Epithelial cell of proximal tubule (primary cell): ENCODE measurements at regions not wholly inside any gene's neighbourhood (a gene's known extent, or its start where the extent isn't known, plus 50 kb on each side); places are given as distances from the start of the nearest gene placed in this dataset.
"Not testable (repeated sequence)": the region's sequence is repeated elsewhere in the genome, so short reads cannot be mapped to it uniquely, and the experiment has no call there.

Experiments used
- DNase-seq: peaks from one replicate; pipeline ENCODE4 v3.0.0-alpha.2; 2011; ENCODE audit warnings: low read depth
- H3K4me3 ChIP-seq: 2 replicates; pipeline ENCODE4 v1.5.1; 2011; ENCODE audit warnings: low read depth, mild to moderate bottlenecking, low read length
- CTCF ChIP-seq: conservative IDR thresholded peaks from 2 replicates; pipeline ENCODE4 v1.5.1; 2012; ENCODE audit warnings: low read depth, mild to moderate bottlenecking, low read length

GRCh38 chr9:115416299-115416698 lies 298.3 kb upstream of the TNC start:
- no peak for DNase-seq
- no peak overlapping the region for H3K4me3 ChIP-seq
- TF ChIP-seq CTCF: no peak

GRCh38 chr9:115418181-115418580 lies 300.2 kb upstream of the TNC start:
- not testable (repeated sequence) for DNase-seq, H3K4me3 ChIP-seq

- H3K4me3 ChIP-seq: no peak overlapping the region
- no peak for DNase-seq
- TF ChIP-seq CTCF: no peak
These were observed 305.0 kb upstream of the TNC start for GRCh38 chr9:115422932-115423440.

GRCh38 chr9:115423646-115424045 lies 305.7 kb upstream of the TNC start:
- H3K4me3 ChIP-seq: no peak overlapping the region
- DNase-seq: no peak
- TF ChIP-seq CTCF: no peak

GRCh38 chr9:115425601-115426000 lies 307.6 kb upstream of the TNC start:
- no peak overlapping the region for H3K4me3 ChIP-seq
- TF ChIP-seq CTCF: no peak
- DNase-seq: no peak

GRCh38 chr9:115437418-115437817 lies 319.5 kb upstream of the TNC start:
- TF ChIP-seq CTCF: no peak
- no peak for DNase-seq
- no peak overlapping the region for H3K4me3 ChIP-seq

GRCh38 chr9:115439641-115440040 lies 321.7 kb upstream of the TNC start:
- TF ChIP-seq CTCF: no peak
- DNase-seq: no peak
- no peak overlapping the region for H3K4me3 ChIP-seq
